Mesodermal cell (in vitro differentiated cells): ENCODE measurements at regions not wholly inside any gene's neighbourhood (a gene's known extent, or its start where the extent isn't known, plus 50 kb on each side); places are given as distances from the start of the nearest gene placed in this dataset.

ENCODE experiments used
- H3K27ac ChIP-seq: 2 replicates; pipeline ENCODE4 v1.7.0; 2013; ENCODE audit warnings: mild to moderate bottlenecking, low read depth, low read length, moderate library complexity; ENCODE audit not compliant: severe bottlenecking
- H3K36me3 ChIP-seq: 2 replicates; pipeline ENCODE4 v1.7.1; 2013; ENCODE audit warnings: mild to moderate bottlenecking, low read length, moderate library complexity; ENCODE audit not compliant: control insufficient read depth, insufficient read depth
- H3K4me1 ChIP-seq: one replicate; pipeline ENCODE4 v1.7.1; 2013; ENCODE audit warnings: mild to moderate bottlenecking, low read length; ENCODE audit not compliant: insufficient read depth, control insufficient read depth, poor library complexity, severe bottlenecking
- H3K4me3 ChIP-seq: 2 replicates; pipeline ENCODE4 v1.7.0; 2013; ENCODE audit warnings: low read length, control low read depth, mild to moderate bottlenecking; ENCODE audit not compliant: insufficient read depth, poor library complexity, severe bottlenecking; ENCODE audit errors: extremely low read depth
- H3K9me3 ChIP-seq: 2 replicates; pipeline ENCODE4 v1.7.1; 2013; ENCODE audit warnings: mild to moderate bottlenecking, low read length, moderate library complexity; ENCODE audit not compliant: control insufficient read depth
- WGBS, 2 experiments: methylation state at CpG; one replicate each; pipeline ENCODE4 v1.1.5; 2013; ENCODE audit warnings: missing lambda C conversion rate in 2 of 2; ENCODE audit not compliant: insufficient coverage in 2 of 2; 5-methylcytosine and 5-hydroxymethylcytosine counted together

- 87 to 90% methylated on average over 15 to 16 of the region's 18 CpGs for WGBS, 2 experiments
- Histone ChIP-seq H3K36me3 (no peaks in the 10 kb centered on the region), H3K27ac (no peak overlapping the region), H3K4me1 (no peaks in the 10 kb centered on the region), H3K4me3 (no peak overlapping the region), H3K9me3 (peaks cover 5% of the 10 kb centered on the region)
These were observed 472.3 kb downstream of the BRD1 start for GRCh38 chr22:49355211-49355920.

GRCh38 chr22:49354516-49355210, 473.0 kb downstream of the BRD1 start:
- 89 to 95% methylated on average over 9 to 13 of the region's 14 CpGs for WGBS, 2 experiments

GRCh38 chr22:49353235-49353634, 474.4 kb downstream of the BRD1 start:
- WGBS, 2 experiments = 96 to 97% methylated on average over 16 of the region's 17 CpGs
- Histone ChIP-seq H3K4me1 (no peaks in the 10 kb centered on the region), H3K27ac (no peak overlapping the region), H3K4me3 (no peak overlapping the region), H3K9me3 (peaks cover 5% of the 10 kb centered on the region), H3K36me3 (no peaks in the 10 kb centered on the region)

More at GRCh38 chr22:49354516-49355210, 473.0 kb downstream of the BRD1 start:
- no peak overlapping the region for H3K27ac ChIP-seq
- H3K4me3 ChIP-seq = no peak overlapping the region
- H3K36me3 ChIP-seq = no peaks in the 10 kb centered on the region
- no peaks in the 10 kb centered on the region for H3K4me1 ChIP-seq
- peaks cover 5% of the 10 kb centered on the region for H3K9me3 ChIP-seq

DNA sequence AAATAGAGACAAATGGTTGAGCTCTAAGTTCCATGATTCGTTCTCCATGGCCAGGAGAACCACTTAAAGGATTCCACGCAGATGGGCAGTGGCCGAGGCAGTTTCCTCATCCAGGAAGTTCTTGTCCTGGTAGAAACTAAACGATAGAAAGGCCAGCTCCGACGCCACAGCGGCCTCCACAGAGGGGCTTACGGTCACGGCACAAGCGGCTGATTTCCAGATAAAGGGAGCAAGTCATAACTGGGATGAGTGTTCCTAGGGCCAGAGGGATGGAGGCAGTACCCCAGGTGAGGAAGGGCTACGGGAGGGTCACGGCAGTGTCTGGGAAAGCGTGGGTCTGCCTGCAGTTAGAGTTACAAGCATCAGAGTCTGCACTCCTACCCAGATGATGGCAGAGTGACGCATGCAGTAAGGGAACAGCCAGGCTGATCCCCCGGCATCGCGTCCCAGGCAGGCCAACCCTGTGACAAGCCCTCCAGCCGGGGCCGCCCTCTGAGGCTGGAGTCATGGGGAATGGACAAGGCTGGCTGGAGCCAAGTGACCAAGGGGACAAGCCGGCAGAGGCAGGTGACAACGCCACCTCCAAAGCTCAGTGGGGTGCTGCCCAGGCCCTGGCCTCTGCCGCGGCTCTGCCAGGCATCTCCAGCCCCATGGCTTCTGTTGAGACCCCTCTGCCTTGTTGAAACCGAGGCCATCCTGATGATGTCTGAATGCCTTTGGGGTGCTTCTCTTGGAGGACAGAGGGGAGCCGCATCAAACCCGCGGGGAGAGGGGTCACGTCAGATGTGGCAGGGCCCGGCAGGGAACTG, 475.1 kb downstream of the BRD1 start:
- H3K4me3 ChIP-seq = no peak overlapping the region
- 94 to 96% methylated on average over 26 to 28 of the region's 29 CpGs for WGBS, 2 experiments
- no peaks in the 10 kb centered on the region for H3K36me3 ChIP-seq
- H3K4me1 ChIP-seq = no peaks in the 10 kb centered on the region
- peak overlapping the region; percentile 43 for H3K27ac ChIP-seq
- peaks cover 5% of the 10 kb centered on the region for H3K9me3 ChIP-seq

GRCh38 chr22:49351761-49352227, 475.9 kb downstream of the BRD1 start:
- Histone ChIP-seq H3K4me1 (no peaks in the 10 kb centered on the region), H3K36me3 (no peaks in the 10 kb centered on the region), H3K9me3 (peaks cover 5% of the 10 kb centered on the region), H3K27ac (peak overlapping the region; percentile 43), H3K4me3 (no peak overlapping the region)
- 85 to 86% methylated on average over 19 to 20 of the region's 22 CpGs for WGBS, 2 experiments

GRCh38 chr22:49350441-49351121, 477.1 kb downstream of the BRD1 start:
- no peak overlapping the region for H3K4me3 ChIP-seq
- no peak overlapping the region for H3K27ac ChIP-seq
- H3K9me3 ChIP-seq = no peaks in the 10 kb centered on the region
- H3K4me1 ChIP-seq = no peaks in the 10 kb centered on the region
- 86 to 97% methylated on average over 15 to 16 of the region's 18 CpGs for WGBS, 2 experiments
- H3K36me3 ChIP-seq = no peaks in the 10 kb centered on the region

DNA sequence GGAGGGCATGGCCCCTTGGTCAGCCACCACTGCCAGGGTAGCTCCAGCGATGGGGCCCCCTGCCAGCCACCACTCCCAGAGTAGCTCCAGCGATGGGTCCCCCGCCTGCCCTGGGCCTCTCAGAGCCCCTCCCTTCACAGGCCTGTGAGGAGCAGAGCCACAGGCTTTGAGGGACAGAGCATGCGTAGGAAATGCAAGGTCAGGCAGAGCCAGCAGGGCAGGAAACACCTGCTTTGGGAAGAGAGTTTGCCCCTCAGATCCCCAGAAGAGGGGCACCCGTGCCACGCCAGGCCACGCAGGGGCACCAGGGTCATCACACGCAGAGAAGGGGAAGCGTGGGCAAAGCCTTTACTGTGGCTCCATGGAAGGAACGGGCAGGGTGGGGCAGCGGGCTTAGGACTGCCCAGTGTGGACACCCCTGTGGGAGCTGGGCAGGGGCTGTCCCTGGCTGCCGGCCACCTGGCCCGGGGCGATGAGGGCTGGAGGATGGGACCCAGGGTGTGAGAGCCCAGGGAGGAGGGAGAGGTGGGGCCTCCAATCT, 477.8 kb downstream of the BRD1 start:
- no peaks in the 10 kb centered on the region for H3K36me3 ChIP-seq
- H3K4me1 ChIP-seq = no peaks in the 10 kb centered on the region
- no peak overlapping the region for H3K4me3 ChIP-seq
- WGBS, 2 experiments = 90 to 91% methylated on average over 12 of the region's 14 CpGs
- H3K9me3 ChIP-seq = no peaks in the 10 kb centered on the region
- no peak overlapping the region for H3K27ac ChIP-seq

GRCh38 chr22:49349181-49349835, 478.4 kb downstream of the BRD1 start:
- no peak overlapping the region for H3K4me3 ChIP-seq
- no peaks in the 10 kb centered on the region for H3K36me3 ChIP-seq
- no peak overlapping the region for H3K27ac ChIP-seq
- 87 to 89% methylated on average over 16 of the region's 18 CpGs for WGBS, 2 experiments
- H3K4me1 ChIP-seq = no peaks in the 10 kb centered on the region
- H3K9me3 ChIP-seq = no peaks in the 10 kb centered on the region

DNA sequence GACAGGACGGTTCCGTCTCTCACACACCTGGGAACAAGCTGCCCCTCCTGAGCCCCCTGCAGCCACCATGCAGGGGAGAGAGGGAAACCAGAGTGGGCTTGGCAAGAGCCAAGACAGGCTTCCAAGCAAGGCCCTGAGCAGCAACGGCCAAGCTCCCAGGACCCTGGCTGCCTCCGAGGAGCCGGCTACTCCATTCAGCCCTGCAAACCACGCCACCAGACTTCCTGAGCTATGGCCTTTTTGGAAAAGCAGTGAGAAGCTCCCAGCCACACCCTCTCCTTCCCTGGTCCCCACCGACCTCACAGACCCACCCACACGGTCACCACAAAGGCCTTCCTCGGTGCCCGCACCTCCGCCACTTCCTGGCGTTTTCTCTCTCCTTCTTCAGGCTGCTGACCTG, 479.0 kb downstream of the BRD1 start:
- Histone ChIP-seq H3K4me1 (no peaks in the 10 kb centered on the region), H3K36me3 (no peaks in the 10 kb centered on the region), H3K27ac (no peak overlapping the region), H3K4me3 (no peak overlapping the region), H3K9me3 (no peaks in the 10 kb centered on the region)
- WGBS, 2 experiments = 88 to 89% methylated on average over 11 of the region's 12 CpGs

- Histone ChIP-seq H3K27ac (no peak overlapping the region), H3K36me3 (no peaks in the 10 kb centered on the region), H3K4me3 (no peak overlapping the region), H3K9me3 (no peaks in the 10 kb centered on the region), H3K4me1 (no peaks in the 10 kb centered on the region)
- 84 to 85% methylated on average over 7 to 9 of the region's 9 CpGs for WGBS, 2 experiments
These were observed 480.3 kb downstream of the BRD1 start for GRCh38 chr22:49347376-49347775.
